ENCODE measurements at regions not wholly inside any gene's neighbourhood (a gene's known extent, or its start where the extent isn't known, plus 50 kb on each side); places are given as distances from the start of the nearest gene placed in this dataset.
A peak's percentile ranks its signal among the peaks of the same experiment; 100 is the strongest.

DNA sequence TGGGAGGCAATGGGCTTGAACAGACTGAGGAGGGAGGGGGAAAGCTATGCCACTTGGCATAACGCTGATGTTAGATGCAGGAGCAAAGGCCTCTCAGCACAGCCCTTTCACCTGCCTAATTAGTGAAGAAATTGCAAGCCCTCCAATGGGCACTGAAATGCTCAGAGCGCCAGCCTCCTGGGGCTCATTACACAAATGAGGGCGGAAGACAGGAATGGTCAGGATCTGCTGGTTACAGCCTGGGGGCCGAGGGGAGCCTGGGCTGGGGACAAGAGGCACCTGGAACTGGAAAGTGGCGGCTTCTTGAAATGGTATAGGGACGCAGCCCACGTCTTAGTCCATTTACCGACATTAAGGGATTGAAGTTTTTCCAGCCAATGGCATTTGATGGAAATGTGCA, 50.2 kb upstream of the PLET1 start:
- Mint-ChIP-seq H3K27ac (no peak overlapping the region), H3K9me3 (peaks cover 0 to 10% (median 2%) of the 10 kb centered on the region in 3 donors), H3K36me3 (peaks cover 7% of the 10 kb centered on the region), H3K4me3 (no peak overlapping the region), H3K27me3 (peaks cover 2% of the 10 kb centered on the region), H3K4me1 (no peaks in the 10 kb centered on the region)

DNA sequence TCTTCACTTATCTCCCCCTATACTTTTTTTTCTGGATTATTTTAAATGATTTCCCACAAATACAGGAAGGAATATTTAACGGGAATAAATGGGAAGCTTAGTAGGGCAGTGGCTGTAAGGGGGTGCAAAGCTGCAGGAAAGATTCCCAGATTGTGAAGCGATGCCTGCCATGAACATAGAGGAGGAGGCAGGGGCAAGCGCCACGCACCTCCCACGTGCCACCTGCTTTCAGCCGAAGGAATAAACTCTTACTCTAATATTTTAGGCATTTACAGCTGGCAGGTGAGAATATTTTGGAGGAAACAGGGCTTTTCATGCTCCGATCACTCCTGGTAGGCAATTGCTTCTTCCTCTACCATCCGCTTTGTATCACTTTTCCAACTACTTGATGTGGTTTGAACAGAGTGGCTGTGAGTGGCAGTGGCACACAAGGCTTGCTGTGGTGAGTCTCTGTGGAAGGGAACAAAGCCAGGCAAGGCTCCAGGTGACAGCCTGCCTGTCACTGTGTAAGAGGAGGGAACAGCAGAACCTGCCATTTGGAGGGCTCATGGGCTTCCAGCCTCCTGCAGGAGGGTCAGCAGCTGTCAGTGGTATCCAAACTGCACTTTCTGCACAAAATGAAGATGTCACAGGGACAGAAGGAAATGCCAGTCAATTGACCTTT, 54.5 kb upstream of the PLET1 start:
- H3K27me3 Mint-ChIP-seq = peaks cover 2% of the 10 kb centered on the region
- H3K4me1 Mint-ChIP-seq = no peaks in the 10 kb centered on the region
- H3K9me3 Mint-ChIP-seq = no peaks in the 10 kb centered on the region
- H3K36me3 Mint-ChIP-seq = peaks cover 7% of the 10 kb centered on the region
- H3K27ac Mint-ChIP-seq = no peak overlapping the region
- no peak overlapping the region for H3K4me3 Mint-ChIP-seq

DNA sequence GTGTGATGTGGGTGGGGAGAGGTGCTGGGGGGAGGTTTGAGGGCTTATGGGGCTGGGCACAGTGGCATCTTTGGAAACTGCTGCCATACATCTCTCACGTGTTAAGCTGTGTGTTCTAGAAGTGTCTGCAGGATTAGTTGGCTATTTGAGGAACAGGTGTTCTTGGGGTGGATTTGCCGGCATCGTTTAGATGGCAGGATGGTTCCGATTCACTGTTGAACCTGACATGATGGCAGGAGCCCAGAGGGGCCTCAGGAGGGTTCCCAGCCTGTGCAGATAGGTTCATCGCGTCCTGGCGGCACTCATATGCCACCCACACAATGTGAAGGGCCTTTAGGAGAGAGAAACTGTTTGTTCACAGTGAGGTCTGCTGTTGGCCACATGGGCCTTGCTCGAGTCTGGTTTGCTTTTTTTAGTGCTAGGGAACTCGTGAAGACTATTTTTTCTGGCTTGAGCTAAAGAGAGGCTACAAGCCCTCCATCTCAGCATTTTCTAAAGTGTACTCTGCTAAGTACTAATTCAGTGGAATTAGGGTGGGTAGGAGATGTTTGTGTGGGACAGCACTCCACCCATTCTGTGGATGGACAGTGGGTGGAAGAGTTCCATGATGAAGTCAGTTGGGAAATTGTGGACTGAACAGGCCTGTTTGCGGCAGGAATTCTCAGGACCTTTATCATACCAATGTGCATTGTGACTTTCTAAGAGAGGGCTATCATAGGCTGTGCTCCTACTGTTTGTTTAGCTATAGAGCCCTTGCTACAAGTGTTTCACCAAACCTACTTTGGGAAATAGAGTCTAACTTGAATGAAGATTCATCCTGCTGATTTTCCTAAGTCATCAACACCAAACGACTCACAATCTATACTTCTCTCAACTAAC, 55.4 kb upstream of the PLET1 start:
- Mint-ChIP-seq H3K9me3 (no peaks in the 10 kb centered on the region), H3K27me3 (peaks cover 2% of the 10 kb centered on the region), H3K4me1 (no peaks in the 10 kb centered on the region), H3K27ac (no peak overlapping the region), H3K36me3 (peaks cover 10% of the 10 kb centered on the region), H3K4me3 (no peak overlapping the region)

DNA sequence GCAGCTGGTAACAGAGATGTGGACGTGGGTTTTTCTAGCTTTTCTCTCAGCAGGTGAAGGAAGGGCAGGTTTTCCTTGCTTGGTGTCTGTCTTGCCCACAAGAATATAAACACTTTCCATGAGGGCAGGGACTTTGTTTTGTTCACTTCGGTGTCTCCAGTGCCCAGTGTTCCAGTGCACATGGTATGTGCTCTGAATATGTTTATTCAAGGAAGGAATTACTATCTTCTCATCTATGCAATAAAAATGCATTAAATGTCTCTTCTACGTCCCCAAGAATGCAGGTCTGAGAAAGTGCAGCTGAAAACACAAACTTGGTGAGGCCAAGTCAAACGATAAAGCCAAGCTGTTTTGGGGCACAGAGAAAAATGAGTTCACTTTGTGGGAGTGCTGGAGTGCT, 56.3 kb upstream of the PLET1 start:
- H3K36me3 Mint-ChIP-seq = peaks cover 6% of the 10 kb centered on the region

DNA sequence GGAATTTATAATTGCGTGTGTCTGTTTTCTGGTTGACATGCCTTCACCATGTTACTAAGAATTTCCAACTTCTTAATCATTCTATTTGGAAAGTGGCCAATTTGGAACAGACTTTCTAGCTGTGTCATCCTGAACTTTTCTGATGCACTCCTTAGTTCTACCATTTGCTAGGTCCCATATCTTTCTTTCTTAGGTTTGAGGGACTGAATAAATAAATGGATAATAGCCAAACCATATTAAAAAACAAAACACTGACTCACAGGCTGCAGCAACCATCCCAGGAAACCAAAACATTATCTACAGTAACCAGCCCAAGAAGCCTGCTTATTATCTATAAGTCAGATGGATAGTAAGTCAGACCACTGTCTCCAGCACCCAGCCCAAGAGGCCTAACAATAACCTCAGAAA, 57.5 kb upstream of the PLET1 start:
- Mint-ChIP-seq H3K36me3 (peaks cover 8% of the 10 kb centered on the region), H3K4me1 (peaks cover 0 to 1% (median 0%) of the 10 kb centered on the region in 3 donors), H3K4me3 (no peak overlapping the region), H3K27ac (no peak overlapping the region), H3K27me3 (no peaks in the 10 kb centered on the region), H3K9me3 (no peaks in the 10 kb centered on the region)

More for the DNA sequence above, 56.3 kb upstream of the PLET1 start:
- Mint-ChIP-seq H3K4me1 (peaks cover 0 to 1% (median 0%) of the 10 kb centered on the region in 3 donors), H3K27ac (no peak overlapping the region), H3K9me3 (no peaks in the 10 kb centered on the region), H3K4me3 (no peak overlapping the region), H3K27me3 (no peaks in the 10 kb centered on the region)

DNA sequence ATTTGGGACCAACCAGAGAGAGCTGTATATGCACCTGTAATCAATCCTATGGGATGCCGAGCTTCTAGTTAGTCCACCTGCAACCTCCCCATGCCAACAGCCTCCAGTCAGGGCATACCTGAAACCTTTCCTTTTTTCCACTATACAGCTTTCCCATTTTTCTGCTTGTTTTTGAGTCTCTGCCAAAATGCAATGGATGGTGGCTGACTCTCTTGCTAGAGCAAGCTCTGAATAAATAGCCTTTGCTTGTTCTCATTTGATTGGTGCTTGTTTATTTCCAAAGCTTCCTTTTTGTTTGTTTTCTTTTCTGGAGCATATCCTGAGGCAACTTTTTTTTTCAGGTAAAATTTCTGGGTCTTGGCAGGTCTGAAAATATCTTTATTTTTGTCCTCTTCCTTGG, 58.0 kb upstream of the PLET1 start:
- Mint-ChIP-seq H3K27me3 (no peaks in the 10 kb centered on the region), H3K9me3 (peaks cover 0 to under 1% (median 0%) of the 10 kb centered on the region in 3 donors), H3K4me1 (peaks cover 0 to 1% (median 0%) of the 10 kb centered on the region in 3 donors), H3K36me3 (peaks cover 8% of the 10 kb centered on the region), H3K4me3 (no peak overlapping the region), H3K27ac (no peak overlapping the region)

DNA sequence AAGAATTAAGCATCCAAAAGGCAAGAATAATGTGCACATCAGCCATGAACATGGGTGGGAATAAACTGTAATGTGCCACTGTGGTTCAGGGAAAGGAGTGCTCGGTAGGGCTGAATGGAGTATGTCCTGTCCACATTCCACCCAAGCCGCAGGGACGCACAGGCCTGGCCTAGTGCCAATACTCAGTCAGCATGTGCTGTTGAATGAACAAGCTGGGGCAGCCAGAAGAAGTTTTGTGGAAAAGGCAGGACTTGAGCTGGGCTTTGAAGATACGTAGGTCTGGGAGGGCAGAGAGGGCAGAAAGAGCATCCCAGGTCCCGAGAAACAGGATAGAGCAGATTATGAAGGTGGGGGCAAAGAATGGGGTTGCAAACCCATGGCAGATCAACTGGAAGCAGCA, 60.0 kb upstream of the PLET1 start:
- peaks cover 8% of the 10 kb centered on the region for H3K36me3 Mint-ChIP-seq
- H3K4me3 Mint-ChIP-seq = no peak overlapping the region
- H3K9me3 Mint-ChIP-seq = peaks cover 0 to 2% (median 2%) of the 10 kb centered on the region in 3 donors
- H3K27ac Mint-ChIP-seq = no peak overlapping the region
- no peaks in the 10 kb centered on the region for H3K27me3 Mint-ChIP-seq
- H3K4me1 Mint-ChIP-seq = peaks cover 0 to 1% (median 0%) of the 10 kb centered on the region in 3 donors

DNA sequence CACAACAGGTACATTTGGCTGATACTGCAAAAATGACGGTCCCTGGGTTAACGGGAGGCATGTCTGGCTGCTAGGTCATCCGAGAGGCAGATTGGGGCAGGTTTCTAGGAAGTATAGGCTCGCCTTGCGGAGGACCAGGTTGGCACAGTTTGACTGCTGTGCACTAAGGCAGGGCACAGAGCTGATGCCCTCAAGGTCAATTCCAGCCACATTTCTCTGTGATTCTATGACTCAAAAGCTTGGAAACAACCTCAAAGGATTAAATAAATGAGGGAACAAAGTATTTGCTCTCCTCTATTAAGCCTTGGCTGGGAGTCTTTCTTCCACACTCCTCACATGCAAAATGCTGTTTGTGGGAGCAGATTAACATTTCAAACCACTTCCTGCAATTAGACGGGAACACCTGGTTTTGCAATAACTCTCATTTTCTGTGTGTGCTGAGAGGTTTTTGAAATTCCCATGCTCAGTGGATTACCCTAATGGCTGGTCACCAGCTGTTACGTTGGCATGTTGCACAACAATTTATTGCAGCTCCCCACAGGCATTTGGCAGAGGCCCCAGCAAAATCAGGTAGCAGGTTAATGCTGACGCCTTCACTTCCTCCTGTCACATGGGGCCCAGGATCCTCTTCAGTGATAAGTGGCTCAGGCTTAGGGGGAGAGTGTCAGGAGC, 61.0 kb upstream of the PLET1 start:
- Mint-ChIP-seq H3K4me3 (no peak overlapping the region), H3K36me3 (peaks cover 8% of the 10 kb centered on the region), H3K9me3 (peaks cover 0 to 2% (median 2%) of the 10 kb centered on the region in 3 donors), H3K27me3 (no peaks in the 10 kb centered on the region), H3K4me1 (peaks cover 0 to 1% (median 0%) of the 10 kb centered on the region in 3 donors), H3K27ac (no peak overlapping the region)

DNA sequence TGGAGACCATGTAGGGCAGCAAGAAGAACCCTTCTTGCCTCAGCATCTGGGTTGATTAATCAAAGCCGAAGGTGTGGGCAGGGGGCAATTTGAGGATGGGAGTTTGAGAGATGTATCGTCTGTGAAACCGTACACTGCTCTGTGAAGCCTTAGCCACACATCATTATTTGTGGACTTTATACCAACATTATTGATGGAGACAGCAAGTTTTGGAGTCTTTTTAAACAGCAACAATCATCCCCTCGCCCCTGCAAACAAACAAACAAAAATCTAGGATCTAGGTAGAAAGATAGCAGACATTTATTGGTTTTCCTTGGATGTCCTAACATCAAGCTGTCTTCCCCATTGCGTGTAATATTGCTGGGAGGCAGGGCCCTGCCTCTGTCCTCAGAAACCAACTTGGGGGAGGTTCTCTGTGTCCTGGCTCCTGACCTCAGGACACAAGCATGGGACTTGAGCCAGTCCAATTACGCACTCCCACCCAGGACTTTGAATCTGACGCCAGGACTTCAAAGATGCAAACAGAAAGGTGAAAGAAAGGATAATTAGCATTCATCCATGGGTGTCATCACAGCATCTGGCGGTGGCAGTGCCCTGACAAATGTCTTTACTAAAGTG, 61.6 kb upstream of the PLET1 start:
- H3K36me3 Mint-ChIP-seq = peaks cover 6% of the 10 kb centered on the region
- no peak overlapping the region for H3K4me3 Mint-ChIP-seq
- H3K4me1 Mint-ChIP-seq = peaks cover 0 to 1% (median 0%) of the 10 kb centered on the region in 3 donors
- no peak overlapping the region for H3K27ac Mint-ChIP-seq
- H3K27me3 Mint-ChIP-seq = no peaks in the 10 kb centered on the region
- H3K9me3 Mint-ChIP-seq = peaks cover 0 to 2% (median 2%) of the 10 kb centered on the region in 3 donors

DNA sequence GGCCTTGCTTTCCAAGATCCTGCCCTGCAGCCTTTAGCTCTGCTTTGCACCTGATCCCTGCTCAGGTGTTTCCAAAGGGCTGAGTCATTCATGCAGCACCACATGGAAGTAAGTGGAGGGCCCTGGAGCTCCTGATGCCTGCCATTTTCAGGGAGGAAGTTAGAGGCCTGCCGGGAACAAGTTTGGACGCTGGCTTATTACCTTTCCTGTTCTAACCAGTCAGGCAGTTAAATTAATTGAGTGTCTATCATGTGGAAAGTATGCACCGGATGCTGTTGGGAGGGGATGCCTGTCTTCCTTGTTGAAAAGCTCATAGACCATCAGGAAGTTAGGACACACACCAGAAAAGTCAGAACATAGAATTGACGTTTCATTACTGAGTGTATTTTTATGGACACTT, 73.7 kb upstream of the PLET1 start:
- Mint-ChIP-seq H3K4me3 (no peak overlapping the region), H3K27me3 (no peaks in the 10 kb centered on the region), H3K4me1 (no peaks in the 10 kb centered on the region), H3K9me3 (peaks cover 4 to 6% (median 4%) of the 10 kb centered on the region in 3 donors), H3K27ac (no peak overlapping the region), H3K36me3 (peaks cover 15% of the 10 kb centered on the region)

DNA sequence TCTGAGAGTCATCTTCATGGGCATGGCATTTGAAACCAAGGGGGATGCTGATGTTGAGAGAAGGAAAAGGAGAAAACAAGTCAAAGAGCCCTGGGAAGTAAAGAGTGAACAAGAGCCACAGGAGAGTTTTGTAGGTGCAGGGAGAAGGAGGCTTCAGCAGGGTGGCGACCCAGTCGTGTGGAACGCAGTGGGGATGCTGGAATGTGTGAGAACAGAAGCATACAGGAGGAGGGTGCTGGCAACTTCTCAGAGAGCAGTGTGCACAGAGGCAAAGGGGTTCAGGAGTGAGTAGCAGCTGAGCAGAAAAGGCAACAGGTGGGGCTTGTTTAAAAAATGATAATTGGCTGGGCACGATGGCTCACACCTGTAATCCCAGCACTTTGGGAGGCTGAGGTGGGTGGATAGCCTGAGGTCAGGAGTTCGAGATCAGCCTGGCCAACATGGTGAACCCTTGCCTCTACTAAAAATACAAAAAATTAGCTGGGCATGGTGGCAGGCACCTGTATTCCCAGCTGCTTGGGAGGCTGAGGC, 75.8 kb upstream of the PLET1 start:
- no peaks in the 10 kb centered on the region for H3K4me1 Mint-ChIP-seq
- H3K36me3 Mint-ChIP-seq = peaks cover 9% of the 10 kb centered on the region
- H3K27me3 Mint-ChIP-seq = no peaks in the 10 kb centered on the region
- no peak overlapping the region for H3K4me3 Mint-ChIP-seq
- H3K9me3 Mint-ChIP-seq = no peaks in the 10 kb centered on the region
- H3K27ac Mint-ChIP-seq = peak overlapping the region in 1 of 3 donors; percentile 0

DNA sequence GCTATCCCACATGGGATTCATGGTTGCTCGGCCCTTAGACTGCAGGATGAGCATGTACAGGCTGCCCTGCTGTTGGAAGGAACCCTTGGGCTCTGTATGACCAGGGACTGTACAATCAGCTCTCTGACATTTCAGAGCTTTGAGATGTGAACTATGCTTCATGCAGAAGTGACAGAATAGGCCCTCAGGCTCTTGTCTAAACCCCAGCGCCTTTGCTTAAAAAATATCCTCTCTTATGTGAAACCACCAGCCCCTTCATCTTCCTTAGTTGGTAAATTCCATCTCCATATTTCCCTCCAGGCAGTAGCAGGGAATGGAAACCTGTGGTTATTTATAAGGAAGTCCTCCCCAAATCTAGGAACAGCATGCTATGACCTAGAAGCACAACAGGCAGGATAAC, 78.9 kb upstream of the PLET1 start:
- H3K27ac Mint-ChIP-seq = no peak overlapping the region
- H3K36me3 Mint-ChIP-seq = peaks cover 9% of the 10 kb centered on the region
- H3K9me3 Mint-ChIP-seq = no peaks in the 10 kb centered on the region
- H3K4me3 Mint-ChIP-seq = no peak overlapping the region
- no peaks in the 10 kb centered on the region for H3K4me1 Mint-ChIP-seq
- no peaks in the 10 kb centered on the region for H3K27me3 Mint-ChIP-seq

DNA sequence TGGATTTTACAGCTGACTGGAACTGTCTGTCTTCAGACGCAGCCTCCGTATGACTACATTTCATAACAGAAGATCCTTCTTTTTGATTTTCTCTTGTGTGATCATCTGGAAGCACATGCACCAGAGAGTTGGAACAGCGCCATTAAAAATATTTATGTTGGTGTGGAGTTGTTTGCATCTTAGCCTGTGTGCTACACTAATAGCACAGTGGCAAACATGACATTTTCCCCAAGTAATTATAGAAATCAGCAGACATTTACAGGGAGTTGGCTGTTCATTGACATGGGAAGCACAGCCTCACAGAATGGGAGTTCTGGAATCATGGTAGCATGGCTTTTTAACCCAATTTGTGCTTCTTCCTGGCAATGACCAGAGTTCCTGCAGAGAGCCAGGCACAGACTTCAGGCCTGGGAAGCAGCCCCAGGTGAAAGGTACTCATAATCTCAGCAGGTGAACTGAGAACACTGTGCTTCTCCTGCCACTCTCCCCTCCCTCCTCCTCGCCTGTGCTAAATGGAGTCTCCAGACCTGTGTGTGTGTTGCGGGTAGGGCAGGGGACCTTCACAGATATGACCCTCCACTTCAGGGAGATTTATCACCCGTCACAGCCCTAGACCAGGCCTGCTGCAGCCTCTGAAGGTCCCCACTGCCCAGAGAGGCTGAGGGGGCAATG, 82.8 kb upstream of the PLET1 start:
- Mint-ChIP-seq H3K4me3 (no peak overlapping the region), H3K36me3 (peaks cover 3% of the 10 kb centered on the region), H3K27me3 (peaks cover 2% of the 10 kb centered on the region), H3K27ac (no peak overlapping the region), H3K9me3 (no peaks in the 10 kb centered on the region), H3K4me1 (no peaks in the 10 kb centered on the region)

DNA sequence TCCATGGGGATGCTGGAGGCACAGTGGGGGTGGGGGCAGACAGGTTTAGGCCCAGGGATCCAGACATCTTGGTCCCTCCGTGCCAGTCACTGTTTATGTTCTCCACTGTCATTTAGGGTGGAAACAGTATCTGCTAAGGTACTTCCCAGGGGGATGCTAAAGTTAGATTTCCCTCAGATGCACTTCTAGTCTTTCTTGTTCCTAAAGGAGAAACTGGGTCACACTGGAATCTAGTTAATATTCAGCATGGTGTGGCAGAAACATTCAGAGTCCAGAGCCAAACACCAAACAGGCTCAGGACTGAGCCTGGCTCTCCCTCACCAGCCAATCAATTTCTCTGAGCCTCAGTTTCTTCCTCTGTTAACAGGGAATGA, 83.4 kb upstream of the PLET1 start:
- Mint-ChIP-seq H3K36me3 (peaks cover 3% of the 10 kb centered on the region), H3K27ac (no peak overlapping the region), H3K27me3 (peaks cover 2% of the 10 kb centered on the region), H3K9me3 (no peaks in the 10 kb centered on the region), H3K4me1 (peaks cover 0 to 1% (median 0%) of the 10 kb centered on the region in 3 donors), H3K4me3 (no peak overlapping the region)

All from IgD-negative memory B cell (primary cell).